HG02938 (cell line): ENCODE measurements at regions not wholly inside any gene's neighbourhood (a gene's known extent, or its start where the extent isn't known, plus 50 kb on each side); places are given as distances from the start of the nearest gene placed in this dataset.

ENCODE experiments used
- ATAC-seq: cut with Tn5 transposase; IDR thresholded peaks from one replicate; pipeline ENCODE4 v1.9.1; 2021; ENCODE audit warnings: mild to moderate bottlenecking, moderate library complexity; ENCODE audit not compliant: unreplicated experiment

DNA sequence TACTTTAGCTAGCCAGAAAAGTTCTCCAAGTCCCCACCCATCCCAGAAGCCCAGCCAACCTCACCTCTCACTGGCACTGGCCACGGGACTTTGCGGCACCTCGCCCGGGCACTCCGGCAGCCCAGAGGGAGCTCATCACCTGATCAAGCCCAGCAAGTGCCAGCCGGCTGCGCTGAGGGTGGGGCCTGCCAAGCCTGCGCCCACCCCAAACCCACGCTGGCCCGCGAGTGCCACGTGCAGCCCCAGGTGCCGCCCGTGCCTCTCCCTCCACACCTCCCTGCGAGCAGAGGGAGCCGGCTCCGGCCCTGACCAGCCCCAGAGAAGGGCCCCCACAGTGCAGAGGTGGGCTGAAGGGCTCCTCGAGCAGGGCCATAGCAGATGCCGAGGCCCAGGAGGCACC, 585.0 kb upstream of the HS6ST1 start:
- ATAC-seq: no peak

DNA sequence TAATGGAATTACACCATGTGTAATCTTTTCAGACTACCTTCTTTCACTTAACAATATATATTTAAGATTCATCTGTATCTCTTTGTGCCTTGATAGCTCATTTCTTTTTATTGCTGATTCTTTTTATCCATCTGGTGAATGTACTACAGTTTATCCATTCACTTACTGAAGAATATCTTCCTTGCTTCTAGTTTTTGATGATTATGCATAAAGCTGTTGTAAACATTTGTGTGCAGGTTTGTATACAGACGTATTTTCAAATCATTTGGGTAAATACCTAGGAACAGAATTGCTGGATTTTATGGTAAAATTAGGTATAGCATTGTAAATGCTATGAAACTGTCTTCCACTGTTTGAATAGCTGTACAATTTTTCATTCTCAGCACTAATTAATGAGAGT, 592.6 kb upstream of the HS6ST1 start:
- no peak for ATAC-seq

DNA sequence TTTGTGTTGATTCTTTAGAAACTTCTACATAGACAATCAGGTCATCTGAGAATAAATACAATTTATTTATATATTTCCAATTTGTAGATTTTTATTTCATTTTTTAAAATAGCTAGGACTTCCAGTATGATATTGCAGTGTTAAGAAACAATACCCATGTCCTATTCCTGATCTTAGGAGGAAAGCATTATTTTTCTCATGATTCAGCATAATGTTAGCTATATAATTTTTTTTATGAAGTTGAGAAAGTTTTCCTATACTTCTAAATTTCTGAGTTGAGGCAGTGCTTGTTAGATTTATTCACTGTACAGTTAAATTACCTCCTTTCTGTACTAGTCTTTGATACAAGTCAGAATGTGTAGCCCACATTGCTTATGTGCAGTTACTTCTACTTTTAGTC, 595.7 kb upstream of the HS6ST1 start:
- ATAC-seq: no peak

DNA sequence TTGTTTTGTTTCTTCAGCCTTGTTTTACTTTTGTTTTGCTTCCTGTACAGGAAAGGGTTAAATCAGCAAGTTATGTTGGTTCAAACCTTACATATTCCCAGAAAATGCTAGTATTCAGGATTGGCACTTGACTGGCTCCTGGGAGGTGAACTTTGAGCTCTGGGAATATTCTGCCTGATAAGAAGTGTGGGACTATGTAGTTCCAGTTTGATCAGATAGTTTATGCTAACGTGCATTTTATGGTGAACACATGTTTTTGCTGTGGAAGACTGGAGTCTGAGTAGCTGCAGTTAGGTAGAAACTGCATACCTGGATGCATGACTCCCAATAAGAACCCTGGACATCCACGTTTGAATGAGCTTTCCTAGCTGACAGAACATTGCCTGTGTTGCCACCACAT, 603.1 kb upstream of the HS6ST1 start:
- ATAC-seq: no peak

DNA sequence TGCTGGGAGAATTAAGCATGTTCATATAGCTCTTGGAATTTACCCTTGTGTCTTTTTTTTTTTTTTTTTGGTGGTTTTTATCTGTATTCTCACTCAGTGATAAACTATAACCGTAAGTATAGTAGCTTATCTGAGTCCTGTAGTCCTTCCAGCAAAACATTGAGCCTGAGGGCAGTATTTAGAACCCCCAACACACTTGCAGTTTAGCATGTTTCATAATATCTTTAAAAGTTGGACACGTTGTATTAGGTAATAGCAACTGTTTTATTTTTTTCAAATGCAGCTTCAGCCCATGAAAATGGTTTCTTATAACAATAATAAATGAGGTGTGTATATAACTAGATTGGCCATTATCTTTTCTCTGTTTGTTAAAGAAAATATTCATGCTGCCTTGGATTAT, 603.5 kb upstream of the HS6ST1 start:
- no peak for ATAC-seq

DNA sequence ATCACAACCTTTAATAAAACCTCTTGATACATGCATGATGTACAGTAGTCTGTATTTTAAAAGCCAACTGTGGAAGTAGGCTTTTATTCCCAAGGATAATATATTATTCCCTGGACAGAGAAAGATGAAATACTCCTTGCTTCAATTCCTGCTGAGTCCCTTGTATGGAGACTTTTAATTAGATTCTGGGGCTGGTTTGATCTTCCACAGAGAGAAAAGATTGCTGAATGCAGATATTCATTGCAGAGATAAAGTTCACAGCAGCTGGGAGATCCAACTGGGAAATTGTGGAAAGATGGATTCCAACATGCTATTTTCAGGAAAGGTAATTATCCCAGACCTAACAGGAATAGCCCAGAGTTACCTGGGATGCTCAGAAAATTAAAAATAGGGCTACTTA, 607.0 kb upstream of the HS6ST1 start:
- ATAC-seq: no peak

DNA sequence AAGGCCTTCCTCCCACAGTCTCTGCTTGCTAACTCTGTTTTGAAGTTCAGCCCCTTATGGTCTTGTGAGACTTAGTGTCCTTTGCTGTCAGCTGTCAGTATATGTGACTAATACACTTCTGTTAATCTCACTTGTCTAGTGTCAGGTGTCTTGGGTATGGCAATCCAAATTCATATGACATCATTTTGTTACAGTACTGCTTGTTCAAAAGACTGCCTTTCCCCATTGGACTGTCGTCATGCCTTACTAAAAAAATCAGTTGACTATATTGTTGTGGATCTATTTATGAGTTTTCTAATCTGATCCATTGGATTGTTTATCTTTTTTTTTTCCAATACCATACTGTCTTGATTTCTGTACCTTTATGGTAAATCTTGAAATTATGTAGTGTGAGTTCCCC, 611.4 kb upstream of the HS6ST1 start:
- ATAC-seq: no peak

DNA sequence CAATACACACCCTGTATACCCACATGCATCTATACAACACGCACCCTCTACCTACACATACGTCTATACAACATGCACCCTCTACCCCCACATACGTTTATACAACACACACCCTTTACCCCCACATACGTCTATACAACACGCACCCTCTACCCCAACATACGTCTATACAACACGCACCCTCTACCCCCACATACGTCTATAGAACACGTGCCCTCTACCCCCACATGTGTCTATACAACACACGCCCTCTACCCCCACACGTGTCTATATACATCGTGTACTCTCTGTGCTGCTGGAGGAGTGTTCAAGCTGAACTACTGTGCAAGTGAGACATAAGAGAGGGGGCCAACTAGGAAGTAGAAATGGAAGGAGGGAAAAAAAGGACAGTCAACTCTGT, 621.7 kb upstream of the HS6ST1 start:
- no peak for ATAC-seq

DNA sequence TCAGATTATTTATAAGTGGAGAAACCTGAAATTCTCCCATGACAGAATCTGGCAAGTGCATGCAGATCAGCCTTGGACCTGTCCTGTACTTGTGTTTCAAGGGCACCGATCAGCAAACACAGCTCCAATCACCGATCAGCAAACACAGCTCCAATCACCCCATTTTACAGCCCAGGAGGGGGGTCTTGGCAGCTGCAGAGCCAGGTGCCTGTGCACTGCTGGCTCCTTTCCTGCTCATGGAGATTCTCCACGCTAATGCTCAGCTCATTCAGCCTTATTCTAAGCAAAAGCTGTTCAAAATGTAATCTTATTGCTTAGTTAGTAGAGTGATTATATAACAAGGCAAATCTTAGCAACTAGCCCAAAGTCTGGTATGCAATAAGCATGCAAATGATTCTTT, 623.1 kb upstream of the HS6ST1 start:
- no peak for ATAC-seq

DNA sequence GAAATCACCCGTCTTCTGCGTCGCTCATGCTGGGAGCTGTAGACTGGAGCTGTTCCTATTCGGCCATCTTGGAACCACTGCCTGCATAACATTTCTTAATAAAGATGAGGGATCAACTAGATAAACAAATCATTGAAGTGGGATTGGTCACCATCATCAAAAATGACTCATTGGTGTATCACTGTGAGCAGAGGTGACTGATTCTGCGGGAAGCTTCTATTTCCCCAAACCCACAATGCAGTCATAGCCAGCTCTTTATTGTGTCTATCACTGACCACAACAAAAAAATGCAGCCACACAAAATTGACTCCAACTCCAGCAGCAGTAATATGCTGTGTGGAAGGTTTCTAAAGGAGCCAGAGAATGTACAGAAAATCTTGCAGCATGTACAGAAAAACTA, 630.7 kb upstream of the HS6ST1 start:
- no peak for ATAC-seq

DNA sequence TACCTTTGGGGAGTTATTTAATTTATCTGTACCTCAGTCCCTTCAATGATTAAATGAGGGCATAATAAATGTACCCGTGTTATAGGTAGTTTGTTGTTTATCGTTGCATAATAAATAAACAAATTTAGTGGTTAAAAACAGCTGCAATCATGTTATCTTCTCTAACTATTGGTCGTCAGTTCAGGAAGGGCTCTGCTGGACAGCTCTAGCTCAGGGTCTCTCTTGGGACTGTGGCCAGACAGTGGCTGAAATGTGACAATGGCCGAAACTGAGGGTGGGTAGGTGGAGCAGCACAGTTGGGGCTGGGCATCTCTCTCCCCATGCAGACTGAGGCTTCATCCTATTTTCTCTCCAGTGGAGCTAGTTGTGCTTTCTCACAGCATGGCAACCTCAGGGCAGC, 632.1 kb upstream of the HS6ST1 start:
- no peak for ATAC-seq

DNA sequence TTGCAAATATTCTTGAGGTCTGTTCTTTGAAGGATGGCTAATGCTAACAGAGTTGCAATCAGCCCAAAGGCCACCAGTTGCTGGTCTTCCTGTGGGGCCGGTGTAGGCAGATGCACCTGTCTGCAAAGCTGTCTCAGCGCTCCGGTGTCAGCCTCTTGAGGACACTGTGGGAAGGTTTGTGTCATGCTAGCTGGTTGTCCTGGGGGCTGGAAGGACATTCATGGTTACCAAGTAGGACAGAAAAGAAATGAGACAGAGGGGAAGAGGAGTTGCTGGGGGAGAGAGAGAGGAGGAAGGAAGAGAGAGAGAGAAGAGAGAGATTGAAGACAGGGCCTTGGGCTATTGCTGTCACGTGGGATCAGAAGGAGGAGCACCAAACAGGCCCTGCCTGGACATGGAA, 639.6 kb upstream of the HS6ST1 start:
- no peak for ATAC-seq

DNA sequence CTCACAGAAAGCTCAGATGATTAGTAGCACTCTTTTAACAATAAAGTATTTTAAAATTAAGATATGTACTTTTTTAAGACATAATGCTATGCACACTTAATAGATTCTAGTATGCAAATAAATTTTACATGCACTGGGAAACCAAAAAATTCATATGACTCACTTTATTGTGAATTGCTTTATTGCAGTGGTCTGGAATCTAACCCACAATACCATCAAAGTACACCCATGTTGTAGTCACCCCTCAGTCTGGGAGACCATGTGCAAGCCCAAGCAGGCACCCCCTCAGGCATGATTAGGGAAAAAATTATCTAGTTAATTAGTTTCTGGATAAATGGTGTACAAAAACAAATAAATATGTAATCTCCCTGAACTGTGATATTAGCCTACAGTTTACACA, 649.0 kb upstream of the HS6ST1 start:
- no peak for ATAC-seq

DNA sequence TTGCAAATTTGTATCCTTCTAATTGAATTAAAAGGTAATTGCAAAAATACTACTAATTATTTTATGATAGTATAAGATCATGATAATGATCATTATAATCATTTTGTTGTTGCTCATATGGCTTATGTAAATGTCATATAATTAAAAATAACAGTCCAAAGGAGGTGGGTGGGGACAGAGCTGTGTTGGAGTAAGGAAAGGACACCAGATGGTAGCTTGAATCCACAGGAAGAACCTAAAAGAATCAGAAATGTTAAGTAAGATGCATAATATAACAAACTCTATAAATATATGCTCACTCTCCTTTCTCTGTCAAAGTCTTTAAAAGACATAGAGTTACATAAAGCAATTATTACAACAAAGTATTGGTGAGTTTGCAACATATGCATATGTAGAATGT, 650.7 kb upstream of the HS6ST1 start:
- ATAC-seq: no peak

DNA sequence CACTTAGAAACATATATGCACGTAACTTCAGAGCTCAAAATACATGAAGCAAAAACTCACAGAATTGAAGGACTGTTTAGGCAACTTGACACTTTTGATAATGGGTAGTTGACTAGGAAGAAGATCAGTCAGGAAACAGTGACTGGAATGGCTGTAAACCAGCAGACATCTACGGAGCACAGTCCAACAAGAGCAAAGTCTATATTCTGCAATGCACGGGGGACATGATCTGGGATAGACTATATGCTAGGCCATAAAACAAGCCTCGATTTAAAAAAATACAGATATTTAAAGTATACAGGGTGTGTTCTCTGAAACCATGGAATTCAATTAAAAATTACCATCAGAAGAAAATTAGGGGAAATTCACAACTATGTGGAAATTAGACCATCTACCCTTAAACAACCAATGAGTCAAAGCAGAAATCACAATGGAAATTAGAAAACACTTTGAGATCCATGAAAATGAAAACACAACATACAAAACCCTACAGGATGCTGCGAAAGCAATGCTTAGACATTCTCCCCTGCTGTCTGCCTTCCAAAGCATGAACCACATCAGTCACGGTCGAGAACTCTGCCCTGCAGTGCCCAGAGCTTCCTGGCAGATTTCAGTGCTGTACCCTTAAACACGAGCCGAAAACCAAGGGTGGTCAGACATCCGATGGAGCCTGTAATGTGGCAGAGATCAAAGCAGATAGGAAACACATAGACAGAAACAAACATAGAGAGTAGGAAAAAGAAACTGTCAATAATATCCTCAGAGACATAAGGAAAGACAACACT, 651.9 kb upstream of the HS6ST1 start:
- ATAC-seq: no peak

DNA sequence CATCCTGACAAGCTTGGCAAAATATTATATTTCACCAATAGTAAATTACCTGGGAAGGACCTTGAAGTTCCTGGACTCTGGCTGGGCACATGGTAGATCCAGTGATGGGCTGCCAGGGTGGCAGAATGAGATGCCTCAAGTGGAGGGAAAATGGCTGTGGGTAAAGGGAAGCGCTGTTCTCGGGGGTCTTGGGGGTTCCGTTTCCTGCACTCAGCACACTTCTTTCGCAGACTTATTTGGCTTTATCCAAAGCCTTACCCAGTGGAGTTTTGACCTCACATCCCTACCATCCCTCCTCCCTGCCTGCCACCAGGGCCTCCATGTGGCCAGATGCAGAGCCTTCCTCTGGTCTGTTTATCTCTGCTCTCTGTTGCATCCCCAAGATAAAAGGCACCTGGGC, 654.9 kb upstream of the HS6ST1 start:
- no peak for ATAC-seq

DNA sequence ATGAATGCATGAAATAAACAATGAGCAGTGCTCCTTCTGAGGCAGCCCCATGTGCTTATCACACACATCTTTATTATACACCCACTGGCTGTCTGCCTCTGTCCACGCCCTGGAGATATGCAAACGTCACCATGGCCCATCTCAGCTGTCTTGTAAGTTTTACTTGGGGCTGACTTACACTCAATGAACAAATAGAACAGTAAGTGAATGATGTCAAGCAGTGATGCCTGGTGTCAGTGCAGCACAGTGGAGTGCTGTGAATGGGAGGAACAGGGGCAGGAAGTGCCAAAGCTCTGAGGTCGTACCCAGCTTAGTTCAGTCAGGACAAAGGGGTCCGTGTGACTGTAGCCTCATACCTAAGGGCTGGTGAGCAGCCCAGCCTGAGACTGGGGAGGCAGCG, 659.5 kb upstream of the HS6ST1 start:
- ATAC-seq: no peak

DNA sequence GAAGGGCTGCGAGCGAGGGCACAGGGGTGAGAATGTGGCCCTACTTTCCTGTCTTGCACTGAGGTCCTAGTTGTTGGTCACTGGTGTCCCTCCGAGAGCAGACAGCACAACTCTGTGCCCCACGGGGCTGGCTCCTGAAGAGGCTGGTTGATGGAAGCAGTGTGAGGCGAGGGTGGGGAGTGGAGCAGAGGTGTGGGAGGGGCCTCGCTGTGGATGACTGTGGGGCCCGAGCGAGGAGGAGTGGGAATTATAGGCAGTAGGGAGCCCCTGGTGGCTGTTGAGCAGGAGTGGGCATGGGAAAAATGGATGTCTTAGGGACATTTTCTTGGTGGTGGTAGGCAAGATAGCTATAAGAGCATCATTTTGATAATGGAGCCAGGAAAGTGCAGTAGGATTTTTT, 660.5 kb upstream of the HS6ST1 start:
- no peak for ATAC-seq

DNA sequence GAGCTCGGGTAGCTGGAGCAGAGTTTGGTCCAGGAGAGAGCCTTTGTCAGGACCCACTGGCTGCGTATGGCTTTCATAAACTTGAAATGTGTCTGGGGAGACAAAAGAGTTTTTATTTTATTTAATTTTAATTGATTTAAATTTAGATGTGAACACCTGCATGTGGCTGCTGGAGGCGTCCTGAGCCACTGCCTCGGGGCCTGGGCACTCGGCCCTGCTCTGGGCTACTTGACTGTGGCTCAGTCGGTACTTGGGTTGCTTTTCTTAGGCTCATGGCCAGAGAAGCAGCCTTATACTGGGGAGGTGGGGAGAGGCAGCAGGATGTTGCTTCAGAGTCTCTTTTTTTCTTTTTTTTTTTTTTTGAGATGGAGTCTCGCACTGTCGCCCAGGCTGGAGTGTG, 661.8 kb upstream of the HS6ST1 start:
- ATAC-seq: no peak

DNA sequence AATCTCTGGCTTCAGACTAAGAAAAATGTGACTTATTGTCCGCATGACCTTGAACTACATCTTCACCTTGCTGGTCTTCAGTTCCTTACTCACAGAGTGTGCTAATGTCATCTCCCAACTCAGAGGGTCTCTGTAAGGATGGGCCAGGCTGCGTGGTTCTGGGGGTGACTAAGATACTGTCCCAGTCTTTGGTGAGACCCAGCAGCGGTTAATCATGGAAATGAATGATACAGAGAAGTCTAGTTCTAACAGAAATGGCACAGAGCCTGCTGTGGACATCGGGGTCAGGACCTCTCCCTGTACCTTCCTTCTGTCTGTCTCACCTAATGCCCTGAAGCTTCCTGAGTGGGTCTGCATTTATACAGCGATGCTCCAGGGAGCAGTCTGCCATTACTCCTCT, 662.7 kb upstream of the HS6ST1 start:
- ATAC-seq: no peak

DNA sequence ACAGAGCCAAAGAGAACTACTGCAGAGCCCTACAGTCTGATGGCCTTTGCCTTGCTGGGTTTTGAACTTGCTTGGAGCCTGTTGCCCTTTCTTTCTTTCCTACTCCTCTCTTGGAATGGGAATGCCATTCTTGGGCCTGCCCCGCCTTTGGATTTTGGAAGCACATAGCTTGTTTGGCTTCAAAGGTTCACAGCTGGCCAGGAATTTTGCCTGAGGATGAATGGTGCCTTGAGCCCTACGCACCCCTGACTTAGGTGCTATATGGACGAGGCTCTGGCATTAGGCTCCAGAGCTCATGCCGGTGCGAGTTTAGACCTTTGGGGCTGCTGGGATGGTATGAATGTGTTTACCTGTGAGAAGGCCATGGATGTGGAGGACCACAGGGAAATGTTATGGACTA, 663.3 kb upstream of the HS6ST1 start:
- no peak for ATAC-seq

DNA sequence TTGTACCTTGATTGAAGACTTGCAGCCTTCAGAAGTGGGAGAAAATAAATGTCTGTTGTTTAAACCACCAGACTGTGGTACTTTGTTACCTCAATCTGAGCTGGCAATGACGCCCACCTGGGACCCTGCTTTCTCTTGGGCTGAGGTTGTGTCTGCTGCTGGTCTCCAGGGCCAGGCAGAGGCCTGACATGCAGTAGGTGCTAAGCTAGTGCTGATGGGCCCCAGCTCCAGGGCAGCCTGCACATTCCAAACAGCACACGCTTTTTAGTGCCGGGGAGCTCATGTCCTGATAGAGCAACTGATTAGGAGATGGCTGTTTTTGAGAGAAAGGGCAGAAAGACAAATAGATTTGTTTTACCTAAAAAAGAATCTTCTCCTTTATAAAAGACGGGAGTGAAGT, 664.0 kb upstream of the HS6ST1 start:
- no peak for ATAC-seq

DNA sequence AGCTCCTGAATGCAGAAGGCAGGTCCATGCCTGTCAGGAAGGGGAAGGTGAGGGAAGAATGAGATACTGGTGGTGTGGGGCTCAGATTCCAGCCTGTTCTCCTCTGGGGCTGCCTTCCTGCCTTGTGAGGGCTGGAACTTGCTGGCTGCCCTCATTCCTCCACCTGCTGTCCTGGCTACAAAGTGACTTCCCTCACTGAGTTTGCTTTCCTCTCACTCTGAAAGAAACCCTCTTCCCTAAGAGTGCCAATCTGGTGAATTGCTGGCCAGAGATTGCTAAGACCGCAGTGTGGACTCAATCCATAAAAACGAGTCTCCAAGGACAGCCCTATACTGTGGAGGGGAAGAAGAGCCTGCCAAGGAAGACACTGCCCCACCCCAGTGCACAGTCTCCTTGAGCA, 664.4 kb upstream of the HS6ST1 start:
- ATAC-seq: no peak
